A673 (cell line): ENCODE measurements at regions not wholly inside any gene's neighbourhood (a gene's known extent, or its start where the extent isn't known, plus 50 kb on each side); places are given as distances from the start of the nearest gene placed in this dataset.

Source experiments
- BruUV-seq: library from RNA; stranded (reverse); fragments of 400-500 nt; replicated peaks from 2 replicates; lab custom pipeline; 2021; lab: Mats Ljungman, UMichigan
- CTCF ChIA-PET: fragments of 300-600 bp; sonication (Branson Sonifier 250); formaldehyde crosslinking; loops from one replicate; lab custom pipeline; 2022; ENCODE audit warnings: antibody characterized with exemption; lab: Charles Lee
- POLR2A ChIA-PET: fragments of 300-600 bp; sonication (Branson Sonifier 250); formaldehyde crosslinking; loops from one replicate; lab custom pipeline; 2022; ENCODE audit warnings: antibody characterized with exemption; ENCODE audit not compliant: low non-redundant PET; lab: Charles Lee
- DNase-seq: peaks from one replicate; pipeline ENCODE4 v3.0.0-alpha.2; 2015; ENCODE audit warnings: low spot score
- H3K27ac ChIP-seq: fragments of 200-600 bp; sonication (generic); 2 replicates; pipeline ENCODE4 v1.5.1; 2016; ENCODE audit warnings: mixed run types, low read depth, mild to moderate bottlenecking, mixed read lengths, antibody characterized with exemption, low read length; ENCODE audit not compliant: poor library complexity, severe bottlenecking
- H3K27me3 ChIP-seq: fragments of 200-600 bp; sonication (generic); replicated peaks from 2 replicates; pipeline ENCODE4 v1.6.1; 2017; ENCODE audit warnings: mixed run types, low read depth, mild to moderate bottlenecking, mixed read lengths, antibody characterized with exemption, low read length; ENCODE audit not compliant: insufficient read depth, poor library complexity
- H3K36me3 ChIP-seq: fragments of 200-600 bp; sonication (generic); 2 replicates; pipeline ENCODE4 v1.6.1; 2016; ENCODE audit warnings: mixed run types, mild to moderate bottlenecking, mixed read lengths, antibody characterized with exemption, low read length; ENCODE audit not compliant: insufficient read depth, poor library complexity, severe bottlenecking
- H3K4me1 ChIP-seq: fragments of 200-600 bp; sonication (generic); 2 replicates; pipeline ENCODE4 v1.6.1; 2017; ENCODE audit warnings: mixed run types, mild to moderate bottlenecking, mixed read lengths, antibody characterized with exemption, low read length; ENCODE audit not compliant: insufficient read depth, poor library complexity, severe bottlenecking
- H3K4me3 ChIP-seq: fragments of 200-600 bp; sonication (generic); 2 replicates; pipeline ENCODE4 v1.5.1; 2016; ENCODE audit warnings: low read depth, mixed run types, mild to moderate bottlenecking, mixed read lengths, low read length; ENCODE audit not compliant: poor library complexity, severe bottlenecking
- H3K9me3 ChIP-seq: fragments of 200-600 bp; sonication (generic); 2 replicates; pipeline ENCODE4 v1.6.1; 2016; ENCODE audit warnings: mixed run types, low read depth, mild to moderate bottlenecking, mixed read lengths, antibody characterized with exemption, low read length; ENCODE audit not compliant: poor library complexity, severe bottlenecking
- CTCF ChIP-seq: fragments of 300-800, 200-600 bp; sonication (generic); conservative IDR thresholded peaks from 2 replicates; pipeline ENCODE4 v1.5.1; 2017; ENCODE audit warnings: low read depth, mild to moderate bottlenecking, antibody characterized with exemption, low read length, moderate library complexity, mixed read lengths
- EZH2 ChIP-seq: fragments of 200-600 bp; sonication (generic); IDR thresholded peaks from 2 replicates; pipeline ENCODE4 v1.6.1; 2017; ENCODE audit warnings: borderline replicate concordance, low read depth, mild to moderate bottlenecking, mixed read lengths, antibody characterized with exemption, low read length; ENCODE audit not compliant: poor library complexity, severe bottlenecking
- intact Hi-C: fragments of 100-400 bp; cut with micrococcal nuclease; formaldehyde crosslinking; loops from one replicate; pipeline ENCODE4 v1.10.0; 2022; ENCODE audit not compliant: unreplicated experiment

GRCh38 chr20:24836661-24837299, 112.3 kb upstream of the CST7 start:
- Histone ChIP-seq H3K27ac (no peak overlapping the region), H3K9me3 (no peaks in the 10 kb centered on the region), H3K36me3 (no peaks in the 10 kb centered on the region), H3K27me3 (no peaks in the 10 kb centered on the region), H3K4me3 (no peak overlapping the region), H3K4me1 (no peaks in the 10 kb centered on the region)
- TF ChIP-seq CTCF = no peak
- TF ChIP-seq EZH2 = no peak
- POLR2A ChIA-PET = no interaction called here
- CTCF ChIA-PET = no interaction called here
- intact Hi-C loops = no loop called here
- no TSS peak for BruUV-seq
- DNase-seq = no peak

DNA sequence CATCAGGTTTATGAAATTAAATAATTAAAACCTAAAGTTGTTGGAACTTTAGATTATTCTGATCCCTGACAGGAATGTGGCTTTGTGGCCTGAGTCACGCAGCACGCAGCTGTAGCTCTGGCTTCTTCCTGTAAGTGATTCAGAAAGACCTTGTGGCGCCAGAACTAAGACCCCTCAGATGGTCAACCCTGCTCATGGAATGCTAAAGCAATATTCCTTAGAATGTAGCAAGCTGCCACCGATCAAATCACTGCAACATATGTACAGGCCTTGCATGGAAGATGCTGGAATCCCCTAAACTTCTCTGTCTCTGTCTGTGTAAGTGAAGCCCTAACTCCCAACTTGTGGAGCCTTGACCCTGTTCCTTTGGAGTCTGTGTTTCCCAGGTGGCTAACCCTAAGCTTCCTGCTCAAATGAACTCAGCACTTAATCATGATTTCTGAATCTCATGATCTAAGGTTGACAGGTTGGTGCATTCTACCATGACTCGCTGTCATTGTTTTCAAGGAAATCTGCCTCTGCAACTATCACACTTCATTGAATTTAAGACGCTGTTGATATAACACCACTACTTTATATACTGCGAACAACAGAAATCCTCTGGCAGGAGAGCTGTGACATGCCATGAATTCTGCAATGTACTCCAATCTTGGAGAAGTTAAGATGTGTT, 111.2 kb upstream of the CST7 start:
- H3K27me3 ChIP-seq = no peaks in the 10 kb centered on the region
- H3K4me3 ChIP-seq = no peak overlapping the region
- intact Hi-C loops = no loop called here
- ChIA-PET POLR2A (no interaction called here), CTCF (no interaction called here)
- TF ChIP-seq EZH2 (no peak), CTCF (no peak)
- no peaks in the 10 kb centered on the region for H3K4me1 ChIP-seq
- H3K27ac ChIP-seq = no peak overlapping the region
- BruUV-seq = no TSS peak
- H3K9me3 ChIP-seq = no peaks in the 10 kb centered on the region
- H3K36me3 ChIP-seq = no peaks in the 10 kb centered on the region
- no peak for DNase-seq

DNA sequence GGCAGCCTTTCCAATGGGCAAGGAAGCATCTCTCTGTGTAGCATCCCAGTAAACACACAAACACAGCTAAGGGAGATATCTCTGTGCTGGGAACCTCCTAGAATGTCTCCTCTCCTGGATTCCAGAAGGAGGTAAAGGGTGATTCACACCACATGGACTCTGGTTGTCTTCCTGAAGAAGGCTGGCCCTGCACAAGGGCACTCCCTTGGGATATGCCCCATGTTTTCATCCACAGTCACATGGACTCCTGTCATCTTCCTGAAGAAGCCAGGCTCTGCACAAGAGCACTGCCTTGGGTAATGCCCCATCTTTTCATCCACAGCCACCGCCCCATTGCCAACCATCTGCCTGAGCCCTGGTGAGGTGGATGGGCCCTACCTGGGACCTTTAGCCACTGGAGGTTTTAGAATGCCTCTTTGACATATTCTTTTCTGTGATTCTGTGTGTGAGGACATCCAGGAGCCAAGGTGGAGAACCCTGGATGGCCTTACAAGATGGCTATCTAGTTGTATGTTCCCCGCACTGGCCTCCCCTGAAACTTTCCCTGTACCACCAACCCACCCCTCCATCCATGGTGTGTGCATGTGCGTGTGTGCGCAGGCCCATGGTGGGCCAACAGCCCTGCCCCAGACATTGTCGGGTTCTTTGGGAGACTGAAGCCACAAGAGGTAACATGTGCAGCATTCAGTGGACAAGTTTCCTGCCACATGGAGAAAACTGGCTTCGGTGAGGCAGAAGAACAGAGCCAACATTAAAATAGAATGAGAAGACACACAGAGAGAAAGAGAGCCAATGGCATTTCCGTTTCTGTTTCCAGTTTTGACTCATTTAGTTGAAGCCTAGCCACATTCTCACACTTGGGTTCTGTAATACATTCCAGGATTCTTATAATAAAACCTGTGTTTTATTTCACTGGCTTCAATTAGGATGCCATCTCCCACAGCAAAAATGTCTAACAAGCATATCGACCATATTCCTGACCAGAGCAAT, 110.2 kb upstream of the CST7 start:
- no peaks in the 10 kb centered on the region for H3K4me1 ChIP-seq
- TF ChIP-seq EZH2 (no peak), CTCF (no peak)
- no peak overlapping the region for H3K27ac ChIP-seq
- CTCF ChIA-PET = no interaction called here
- no peak overlapping the region for H3K4me3 ChIP-seq
- no peaks in the 10 kb centered on the region for H3K36me3 ChIP-seq
- no TSS peak for BruUV-seq
- no peaks in the 10 kb centered on the region for H3K9me3 ChIP-seq
- POLR2A ChIA-PET = no interaction called here
- no peak for DNase-seq
- intact Hi-C loops = no loop called here
- no peaks in the 10 kb centered on the region for H3K27me3 ChIP-seq
